Neuronal stem cell (in vitro differentiated cells): ENCODE measurements at regions not wholly inside any gene's neighbourhood (a gene's known extent, or its start where the extent isn't known, plus 50 kb on each side); places are given as distances from the start of the nearest gene placed in this dataset.

ENCODE experiments used
- DNase-seq: peaks from one replicate; pipeline ENCODE4 v3.0.0-alpha.2; 2013; ENCODE audit warnings: low spot score
- H2AFZ ChIP-seq: one replicate; pipeline ENCODE4 v1.6.1; 2013; ENCODE audit warnings: mild to moderate bottlenecking, low read length, inconsistent platforms
- H2AK5ac ChIP-seq: 2 replicates; pipeline ENCODE4 v1.6.1; 2013; ENCODE audit warnings: low read depth, mild to moderate bottlenecking, inconsistent platforms, low read length, moderate library complexity, mixed read lengths
- H2BK120ac ChIP-seq: 2 replicates; pipeline ENCODE4 v1.6.1; 2013; ENCODE audit warnings: low read depth, mild to moderate bottlenecking, inconsistent platforms, low read length, moderate library complexity, mixed read lengths
- H2BK12ac ChIP-seq: one replicate; pipeline ENCODE4 v1.6.1; 2013; ENCODE audit warnings: low read length, inconsistent platforms
- H2BK15ac ChIP-seq: 2 replicates; pipeline ENCODE4 v1.6.1; 2013; ENCODE audit warnings: mild to moderate bottlenecking, low read length, inconsistent platforms, mixed read lengths
- H2BK5ac ChIP-seq: one replicate; pipeline ENCODE4 v1.6.1; 2013; ENCODE audit warnings: inconsistent platforms, mild to moderate bottlenecking, low read length, moderate library complexity
- H3K14ac ChIP-seq: one replicate; pipeline ENCODE4 v1.6.1; 2013; ENCODE audit warnings: low read length, inconsistent platforms
- H3K18ac ChIP-seq: 2 replicates; pipeline ENCODE4 v1.6.1; 2013; ENCODE audit warnings: low read length, inconsistent platforms
- H3K23ac ChIP-seq: 2 replicates; pipeline ENCODE4 v1.6.1; 2013; ENCODE audit warnings: low read depth, mild to moderate bottlenecking, mixed read lengths, low read length, inconsistent platforms; ENCODE audit not compliant: poor library complexity
- H3K27ac ChIP-seq: replicated peaks from 3 replicates; pipeline ENCODE4 v1.5.1; 2013; ENCODE audit warnings: low read length, inconsistent platforms
- H3K27me3 ChIP-seq, 3 experiments: 2 replicates each; pipeline ENCODE4 v1.6.1; 2013; ENCODE audit warnings: low read length in 3 of 3, mild to moderate bottlenecking in 2 of 3, inconsistent platforms in 1 of 3, low read depth in 1 of 3, mixed read lengths in 1 of 3, moderate library complexity in 1 of 3; ENCODE audit not compliant: control insufficient read depth in 3 of 3, insufficient read depth in 3 of 3
- H3K36me3 ChIP-seq, 2 donors: replicated peaks in 1 of 2; 2 replicates each; pipeline ENCODE4 v1.6.1; 2013; ENCODE audit warnings: low read length in 2 of 2; ENCODE audit not compliant: control insufficient read depth in 2 of 2, insufficient read depth in 2 of 2
- H3K4ac ChIP-seq: 2 replicates; pipeline ENCODE4 v1.6.1; 2013; ENCODE audit warnings: inconsistent platforms, mild to moderate bottlenecking, low read length, moderate library complexity
- H3K4me1 ChIP-seq, 2 donors: 1 replicate in 1 of 2; 2 replicates in 1 of 2; pipeline ENCODE4 v1.6.1; 2013; ENCODE audit warnings: low read length in 2 of 2, low read depth in 1 of 2; ENCODE audit not compliant: control insufficient read depth in 2 of 2, insufficient read depth in 1 of 2
- H3K4me2 ChIP-seq: one replicate; pipeline ENCODE4 v1.6.1; 2013; ENCODE audit warnings: mild to moderate bottlenecking, low read length, inconsistent platforms; ENCODE audit not compliant: insufficient read depth, poor library complexity, severe bottlenecking
- H3K4me3 ChIP-seq, 2 donors: 2 replicates each; pipeline ENCODE4 v1.5.1; 2013; ENCODE audit warnings: low read length in 2 of 2, mild to moderate bottlenecking in 2 of 2, inconsistent platforms in 1 of 2, moderate library complexity in 1 of 2
- H3K79me1 ChIP-seq: one replicate; pipeline ENCODE4 v1.6.1; 2013; ENCODE audit warnings: low read depth, mild to moderate bottlenecking, inconsistent platforms, low read length, moderate library complexity
- H3K9ac ChIP-seq: one replicate; pipeline ENCODE4 v1.6.1; 2013; ENCODE audit warnings: mild to moderate bottlenecking, low read depth, low read length, inconsistent platforms; ENCODE audit not compliant: poor library complexity
- H3K9me3 ChIP-seq, 2 donors: replicated peaks in 1 of 2; 2 replicates each; pipeline versions ENCODE3 to v1.6.1; 2013; ENCODE audit warnings: low read length in 2 of 2, mild to moderate bottlenecking in 2 of 2, inconsistent platforms in 1 of 2, low read depth in 1 of 2, mixed read lengths in 1 of 2, moderate library complexity in 1 of 2; ENCODE audit not compliant: control insufficient read depth in 2 of 2, insufficient read depth in 1 of 2
- H4K8ac ChIP-seq: one replicate; pipeline ENCODE4 v1.6.1; 2013; ENCODE audit warnings: low read depth, mild to moderate bottlenecking, inconsistent platforms, low read length, moderate library complexity
- H4K91ac ChIP-seq: one replicate; pipeline ENCODE4 v1.6.1; 2013; ENCODE audit warnings: low read length, low read depth, mild to moderate bottlenecking, inconsistent platforms; ENCODE audit not compliant: poor library complexity
- WGBS, 2 donors: extraction: QIAGEN DNeasy Blood & Tissue Kit; methylation state at CpG; one replicate each; pipeline ENCODE4 v1.1.7; 2013; ENCODE audit warnings: missing lambda C conversion rate in 2 of 2, mixed read lengths in 1 of 2; ENCODE audit not compliant: insufficient read length in 2 of 2, insufficient replicate concordance in 1 of 2; ENCODE audit errors: extremely low coverage in 2 of 2; 5-methylcytosine and 5-hydroxymethylcytosine counted together

DNA sequence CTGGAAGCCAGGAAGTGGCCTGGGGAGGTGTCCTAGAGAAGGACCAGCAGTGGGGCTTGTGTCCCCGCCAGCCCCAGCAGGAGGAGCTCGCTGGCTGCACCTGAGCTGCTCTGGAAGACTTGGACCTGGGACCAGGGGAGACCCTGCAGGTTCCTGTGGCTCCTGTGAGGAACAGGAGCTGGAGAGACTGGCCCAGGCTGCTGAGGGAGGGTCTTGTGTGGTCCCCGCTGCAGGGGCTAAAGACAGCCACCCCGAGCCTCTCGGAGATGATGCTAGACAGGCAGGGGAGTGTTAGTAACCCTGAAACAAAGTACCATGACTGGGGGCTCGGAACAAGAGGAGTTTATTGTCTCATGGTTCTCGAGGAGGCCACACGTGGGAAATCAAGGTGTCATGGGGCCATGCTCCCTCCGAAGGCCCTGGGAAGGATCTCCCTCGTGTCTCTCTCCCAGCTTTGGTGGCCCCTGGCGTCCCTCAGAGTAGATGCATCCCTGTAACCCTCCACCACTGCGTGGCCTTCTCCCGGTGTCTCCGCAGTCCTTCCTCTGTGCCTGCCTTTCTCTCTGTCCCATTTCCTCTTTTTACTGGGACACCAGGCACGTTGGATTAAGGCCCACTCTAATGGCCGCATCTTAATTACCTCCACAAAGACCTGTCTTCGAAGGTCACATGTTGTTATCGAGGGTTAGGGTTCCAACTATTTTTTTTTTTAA is 348.4 kb downstream of the GLRX3 start:
- Histone ChIP-seq H2BK15ac (no peak overlapping the region), H3K27ac (no peak overlapping the region), H3K4me2 (no peak overlapping the region), H3K23ac (no peak overlapping the region), H3K4ac (no peak overlapping the region), H3K79me1 (no peaks in the 10 kb centered on the region), H3K14ac (no peak overlapping the region), H3K4me3 (no peak overlapping the region), H2AFZ (no peak overlapping the region), H2BK12ac (no peak overlapping the region), H2BK5ac (no peak overlapping the region), H2AK5ac (no peak overlapping the region), H3K36me3 (no peaks in the 10 kb centered on the region), H3K9ac (no peak overlapping the region), H4K8ac (no peak overlapping the region), H2BK120ac (no peak overlapping the region), H3K9me3 (no peaks in the 10 kb centered on the region), H3K27me3 (no peaks in the 10 kb centered on the region), H3K18ac (peak overlapping the region; percentile 57), H3K4me1 (peaks cover 0 to 7% of the 10 kb centered on the region in 2 donors), H4K91ac (no peak overlapping the region)
- no peak for DNase-seq
- WGBS, 2 donors = no CpG with 5 or more reads among the region's 18 CpGs

DNA sequence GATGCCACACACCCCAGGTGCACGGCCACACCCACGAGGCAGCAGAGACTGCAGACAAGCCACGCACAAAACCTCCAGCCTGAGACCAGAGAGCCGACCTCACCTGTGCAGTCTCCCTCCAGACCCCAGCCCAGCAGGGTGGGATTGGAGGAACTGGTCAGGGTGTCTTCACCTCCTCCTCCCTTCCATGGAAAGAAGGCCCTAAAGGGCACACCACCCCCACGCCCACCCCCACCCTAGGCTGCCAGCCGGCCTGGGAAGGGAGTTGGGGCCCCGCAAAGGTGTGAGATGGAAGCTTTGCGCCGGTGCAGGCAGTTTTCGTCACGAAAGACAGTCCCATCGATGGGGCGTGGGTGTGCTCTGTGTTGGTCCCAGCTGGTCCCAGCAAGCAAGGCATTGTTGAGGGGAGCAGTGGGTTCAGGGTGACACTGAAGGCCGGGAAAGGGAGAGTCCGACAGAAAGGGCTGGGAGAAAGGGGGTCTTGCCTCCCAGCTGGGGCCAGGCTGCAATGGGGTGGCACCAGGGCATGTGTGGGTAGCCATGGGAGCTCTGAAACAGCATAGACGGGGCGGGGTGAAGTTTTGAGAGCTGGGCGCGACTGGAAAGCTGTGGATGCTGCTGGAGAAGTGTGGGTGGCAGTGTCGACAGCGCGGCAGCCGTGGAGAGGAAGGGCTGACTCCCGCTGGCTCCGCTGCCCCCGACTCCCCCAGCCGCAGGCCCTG is 349.2 kb downstream of the GLRX3 start:
- Histone ChIP-seq H3K4me2 (no peak overlapping the region), H2AK5ac (peak overlapping the region; percentile 59), H3K14ac (no peak overlapping the region), H4K91ac (peak overlapping the region; percentile 12), H3K9me3 (no peaks in the 10 kb centered on the region), H3K4me3 (no peak overlapping the region), H3K23ac (no peak overlapping the region), H2BK120ac (no peak overlapping the region), H4K8ac (no peak overlapping the region), H2BK5ac (no peak overlapping the region), H2BK15ac (no peak overlapping the region), H3K9ac (no peak overlapping the region), H3K27me3 (no peaks in the 10 kb centered on the region), H2BK12ac (peak overlapping the region; percentile 61), H3K79me1 (no peaks in the 10 kb centered on the region), H3K4me1 (peaks cover 0 to 7% of the 10 kb centered on the region in 2 donors), H3K4ac (no peak overlapping the region), H2AFZ (no peak overlapping the region), H3K27ac (no peak overlapping the region), H3K36me3 (no peaks in the 10 kb centered on the region), H3K18ac (no peak overlapping the region)
- no CpG with 5 or more reads among the region's 27 CpGs for WGBS, 2 donors
- no peak for DNase-seq

DNA sequence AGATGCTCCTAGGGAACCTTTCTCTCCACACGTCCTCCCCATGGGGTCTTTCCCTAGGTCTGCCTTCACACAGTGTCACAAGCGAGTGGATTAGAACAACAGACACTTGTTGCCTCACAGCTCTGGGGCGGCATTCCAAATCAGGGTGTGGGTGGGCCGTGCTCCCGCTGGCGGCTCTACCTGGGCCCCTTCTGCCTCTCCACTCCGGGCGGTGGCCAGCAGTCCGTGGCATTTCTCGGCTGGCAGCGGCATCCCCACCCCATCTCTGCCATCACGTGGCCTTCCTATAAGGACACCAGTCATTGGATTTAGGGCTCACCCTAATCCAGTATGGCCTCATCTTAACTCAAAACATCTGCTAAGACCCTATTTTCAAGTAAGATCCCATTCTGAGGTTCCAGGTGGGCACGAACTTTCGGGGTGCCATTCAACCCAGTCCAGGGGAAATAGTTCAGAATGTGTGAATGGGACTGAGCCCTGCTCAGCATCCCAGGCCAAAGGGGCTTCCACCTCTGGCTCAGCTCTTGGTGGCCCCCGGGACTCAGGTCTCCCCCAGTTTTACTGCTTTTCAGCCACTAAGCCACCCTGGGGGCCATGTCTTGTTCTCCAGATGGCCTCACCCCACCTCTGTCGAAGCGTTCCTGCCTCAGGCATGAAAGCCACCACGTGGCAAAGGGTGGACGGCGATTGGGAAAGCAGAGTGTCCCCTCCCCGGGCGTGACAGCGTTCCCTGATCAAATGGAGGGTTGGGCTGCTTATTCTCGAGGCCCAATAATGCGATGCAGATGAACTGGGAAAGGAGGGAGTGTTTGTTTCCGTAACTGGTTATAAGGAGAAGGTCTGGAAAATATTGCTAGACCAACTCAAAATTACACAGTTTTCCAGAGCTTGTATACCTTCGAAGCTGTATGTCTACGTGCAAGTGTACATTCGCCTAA is 350.0 kb downstream of the GLRX3 start:
- Histone ChIP-seq H2BK15ac (no peak overlapping the region), H3K79me1 (no peaks in the 10 kb centered on the region), H2BK12ac (no peak overlapping the region), H2BK5ac (no peak overlapping the region), H2BK120ac (no peak overlapping the region), H4K8ac (no peak overlapping the region), H3K4me2 (no peak overlapping the region), H4K91ac (peak overlapping the region; percentile 12), H3K27me3 (no peaks in the 10 kb centered on the region), H2AFZ (no peak overlapping the region), H3K4me1 (peaks cover 0 to 7% of the 10 kb centered on the region in 2 donors), H3K23ac (no peak overlapping the region), H3K4ac (no peak overlapping the region), H3K14ac (no peak overlapping the region), H2AK5ac (peak overlapping the region; percentile 59), H3K18ac (no peak overlapping the region), H3K9ac (no peak overlapping the region), H3K9me3 (no peaks in the 10 kb centered on the region), H3K4me3 (no peak overlapping the region), H3K27ac (no peak overlapping the region), H3K36me3 (no peaks in the 10 kb centered on the region)
- no peak for DNase-seq
- WGBS, 2 donors = no CpG with 5 or more reads among the region's 29 CpGs
